HG02884 (cell line): ENCODE measurements at regions not wholly inside any gene's neighbourhood (a gene's known extent, or its start where the extent isn't known, plus 50 kb on each side); places are given as distances from the start of the nearest gene placed in this dataset.

ENCODE experiments used
- ATAC-seq: cut with Tn5 transposase; IDR thresholded peaks from one replicate; pipeline ENCODE4 v1.9.1; 2021; ENCODE audit warnings: mild to moderate bottlenecking, moderate library complexity; ENCODE audit not compliant: unreplicated experiment

- no peak for ATAC-seq
These were observed 974.6 kb upstream of the RAG2 start for GRCh38 chr11:37572491-37573171.

DNA sequence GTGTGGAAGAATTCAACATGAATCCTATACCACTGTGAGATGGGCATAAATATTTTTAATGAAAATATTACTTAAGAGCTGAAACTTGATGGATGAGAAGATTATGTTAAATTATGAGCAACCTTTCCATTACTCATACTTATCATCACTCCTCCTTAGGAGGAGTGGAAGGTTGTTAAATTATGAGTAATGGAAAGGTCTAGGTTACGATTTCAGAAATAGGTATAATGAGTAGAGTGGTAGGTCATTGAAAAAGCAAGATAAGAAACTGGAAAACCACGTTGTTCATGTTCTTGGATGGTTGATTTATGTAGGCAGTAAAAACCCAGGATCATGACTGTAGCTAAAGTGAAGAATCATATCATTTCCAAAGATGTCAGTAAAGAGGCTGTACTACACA lies 973.2 kb upstream of the RAG2 start:
- no peak for ATAC-seq

DNA sequence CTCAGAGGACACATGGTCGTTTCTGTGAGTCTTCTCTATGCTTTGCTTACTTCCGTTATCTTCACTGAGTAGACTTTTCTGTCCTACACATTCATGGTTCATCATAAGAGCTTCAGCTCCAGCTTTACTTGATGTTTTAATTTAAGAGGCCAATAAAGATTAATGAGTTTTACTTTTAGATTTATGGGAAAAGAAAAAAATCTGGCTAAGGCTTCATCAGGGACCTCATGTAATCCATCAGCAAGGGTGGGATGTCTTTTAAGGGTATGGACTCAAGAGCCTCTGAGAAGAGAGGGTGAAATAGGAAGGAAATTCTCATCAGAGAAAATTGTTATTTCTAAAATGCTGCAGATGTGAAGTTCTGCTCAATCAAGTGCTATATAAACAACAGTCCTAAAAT lies 963.0 kb upstream of the RAG2 start:
- ATAC-seq: no peak

DNA sequence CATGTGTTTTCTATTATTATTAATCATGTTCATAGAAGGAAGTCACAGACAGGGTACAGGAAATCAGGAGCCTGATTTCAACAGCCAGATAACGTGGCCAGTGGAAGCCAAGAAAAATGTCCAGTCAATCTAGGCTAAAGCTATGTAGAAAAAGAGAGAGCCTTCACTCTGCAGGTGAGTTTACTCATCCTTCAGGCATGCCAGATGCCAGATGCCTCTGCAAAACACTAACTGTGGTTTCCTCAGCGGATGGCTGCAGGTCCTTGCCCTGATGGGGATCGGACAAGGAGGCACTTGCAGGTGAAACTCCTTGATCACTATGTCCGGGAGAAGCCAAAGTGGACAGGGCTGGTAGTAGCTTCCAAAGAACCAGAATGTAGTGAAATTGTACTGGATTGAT lies 962.3 kb upstream of the RAG2 start:
- no peak for ATAC-seq

DNA sequence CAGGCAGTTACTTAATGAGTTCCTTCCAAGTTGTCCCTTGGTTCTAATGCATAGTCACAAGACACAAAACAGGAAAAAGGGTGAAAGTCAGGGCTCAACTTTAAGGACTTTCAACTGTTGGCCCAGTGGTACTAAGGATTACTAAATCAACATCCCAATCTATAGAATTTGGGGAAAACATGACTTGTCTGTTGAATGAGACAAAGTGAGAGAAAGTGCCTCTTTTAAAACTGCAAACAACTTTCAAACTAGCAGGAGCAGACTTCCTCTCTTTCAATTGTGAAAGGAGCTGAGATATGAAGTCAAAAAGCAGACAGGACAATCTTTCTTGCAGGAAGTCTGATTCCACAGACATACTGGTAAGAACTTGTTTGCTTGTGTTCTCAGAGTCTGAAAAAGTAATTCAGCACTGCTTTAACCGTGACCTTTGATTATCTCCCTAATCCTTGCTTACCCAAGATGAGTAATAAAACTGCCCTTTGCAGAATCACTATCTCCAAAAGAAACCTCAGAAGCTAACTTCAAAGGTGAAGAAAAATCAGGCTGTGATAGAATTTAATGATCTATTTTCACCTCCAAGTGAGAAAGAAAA lies 960.7 kb upstream of the RAG2 start:
- no peak for ATAC-seq

DNA sequence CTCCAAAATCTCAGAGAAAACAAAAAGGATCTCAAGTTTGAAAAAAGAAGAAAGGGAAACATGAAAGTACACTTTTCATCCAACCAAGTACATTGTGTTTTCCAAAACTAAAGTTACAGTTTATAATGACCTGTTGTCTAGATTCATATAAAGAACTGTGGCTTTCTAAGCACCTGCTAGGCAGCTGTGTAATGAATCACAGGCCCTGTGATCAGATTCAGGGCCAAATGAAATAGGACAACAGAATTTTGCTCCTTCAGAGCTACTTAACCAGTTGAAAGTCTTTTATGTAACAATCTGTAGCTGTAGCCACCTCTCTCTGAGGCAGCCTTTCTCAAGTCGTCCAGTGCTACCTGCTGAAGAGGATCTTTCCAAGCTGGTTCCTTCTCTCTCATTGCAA lies 960.0 kb upstream of the RAG2 start:
- ATAC-seq: no peak

- no peak for ATAC-seq
These were observed 954.2 kb upstream of the RAG2 start for GRCh38 chr11:37552284-37552683.

DNA sequence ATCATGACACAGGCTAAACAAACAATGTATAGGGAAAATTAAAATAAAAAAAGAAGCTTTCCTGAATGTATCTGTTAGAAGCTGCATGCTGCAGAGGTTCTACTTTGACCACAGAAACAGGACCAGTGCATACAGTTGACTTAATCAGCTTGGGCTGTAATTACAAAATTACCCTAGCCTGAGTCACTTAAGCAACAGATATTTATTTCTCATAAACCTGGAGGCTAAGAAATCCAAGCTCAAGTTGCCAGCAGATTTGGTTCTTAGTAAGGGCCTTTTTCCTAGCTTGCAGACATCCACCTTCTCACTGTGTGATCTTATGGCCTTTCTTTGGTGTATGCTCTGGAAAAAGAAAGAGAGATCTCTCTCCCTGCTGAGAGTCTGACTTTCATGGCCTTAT lies 946.5 kb upstream of the RAG2 start:
- ATAC-seq: no peak

DNA sequence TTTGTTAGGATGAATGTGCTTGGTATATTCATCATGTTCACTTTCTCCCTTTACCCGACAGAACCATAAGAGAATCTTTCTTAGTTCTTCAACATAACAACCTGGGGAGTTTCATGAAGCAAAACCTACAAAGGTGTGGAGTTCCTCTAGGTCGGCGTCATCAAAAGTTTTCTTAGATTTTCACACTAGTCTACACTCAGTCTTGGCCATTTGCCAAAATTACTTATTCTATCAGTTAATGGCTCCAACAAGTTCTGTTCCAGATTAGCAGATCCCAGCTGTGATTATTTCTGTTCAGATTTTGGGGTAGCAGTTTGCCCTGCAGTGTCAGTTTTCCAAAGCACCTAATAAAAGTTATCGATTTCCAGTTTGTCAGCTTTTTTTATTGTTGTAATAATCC lies 935.8 kb upstream of the RAG2 start:
- no peak for ATAC-seq

- no peak for ATAC-seq
These were observed 935.1 kb upstream of the RAG2 start for GRCh38 chr11:37533087-37533486.

DNA sequence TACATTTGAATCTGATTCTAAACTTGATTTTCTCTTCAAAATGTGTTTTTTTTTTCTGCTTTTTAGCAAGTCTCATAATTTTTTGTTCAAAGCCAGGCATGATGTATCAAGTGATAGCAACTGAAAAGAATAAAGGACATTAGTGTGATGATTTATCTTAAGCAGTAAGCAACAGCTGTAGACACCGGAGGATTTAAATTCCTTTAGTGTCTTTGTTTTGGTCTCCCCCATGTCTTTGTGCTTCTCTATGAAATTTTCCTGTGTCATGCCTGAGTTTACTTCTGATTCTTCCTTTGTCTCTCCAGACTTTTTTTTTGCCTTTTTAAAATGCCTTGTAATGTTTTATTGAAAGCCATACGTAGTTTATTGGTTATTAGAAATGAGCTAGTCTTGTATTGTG lies 934.2 kb upstream of the RAG2 start:
- ATAC-seq: no peak

DNA sequence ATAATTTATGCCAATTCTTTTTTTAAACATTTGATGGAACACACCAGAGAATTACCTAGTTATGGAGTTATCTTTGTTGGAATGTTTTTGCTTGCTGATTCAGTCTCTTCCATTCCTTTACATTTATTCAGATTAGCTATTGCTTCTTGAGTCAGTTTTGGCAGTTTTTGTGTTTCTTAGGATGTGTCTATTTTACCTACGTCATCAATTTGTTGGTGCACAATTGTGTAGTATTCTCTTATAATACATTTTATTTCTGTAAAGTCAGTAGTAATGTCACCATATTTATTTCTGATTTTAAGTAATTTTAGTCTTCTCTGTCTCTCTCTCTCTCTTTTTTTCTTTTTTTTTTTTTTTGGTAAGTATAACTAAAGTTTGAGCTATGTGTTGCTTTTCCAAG lies 929.5 kb upstream of the RAG2 start:
- no peak for ATAC-seq

DNA sequence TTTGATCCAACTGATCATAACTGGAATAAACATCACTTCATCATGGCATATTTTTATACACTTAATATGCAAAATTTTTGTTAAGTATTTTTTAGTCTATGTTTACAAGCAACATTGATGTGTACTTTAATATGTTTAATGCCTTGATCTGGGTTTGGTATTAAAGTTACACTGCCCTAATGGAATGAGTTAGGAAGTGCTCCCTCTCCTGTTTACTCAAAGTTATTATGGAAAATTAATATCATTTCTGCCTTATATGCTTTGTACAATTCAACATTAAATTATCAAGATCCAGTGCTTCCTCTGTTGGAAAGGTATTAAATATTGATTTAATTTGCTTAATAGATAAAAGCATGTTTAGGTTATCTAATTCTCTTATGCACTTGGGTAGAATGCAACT lies 927.3 kb upstream of the RAG2 start:
- ATAC-seq: no peak

DNA sequence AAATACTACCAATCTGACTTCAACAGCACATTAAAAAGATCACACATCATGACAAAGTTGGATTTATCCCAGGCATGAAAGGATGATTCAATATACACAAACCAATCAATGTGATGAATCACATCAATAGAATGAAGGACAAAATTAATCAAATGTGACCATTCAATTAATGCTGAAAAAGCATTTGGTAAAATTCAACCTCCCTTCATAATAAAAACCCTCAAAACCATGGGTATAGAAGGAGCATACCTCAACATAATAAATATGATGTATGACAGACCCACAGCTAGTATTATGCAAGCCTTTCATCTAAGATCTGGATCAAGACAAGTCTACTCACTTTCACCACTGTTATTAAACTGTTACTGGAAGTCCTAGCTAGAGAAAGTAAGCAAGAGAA lies 921.7 kb upstream of the RAG2 start:
- no peak for ATAC-seq

DNA sequence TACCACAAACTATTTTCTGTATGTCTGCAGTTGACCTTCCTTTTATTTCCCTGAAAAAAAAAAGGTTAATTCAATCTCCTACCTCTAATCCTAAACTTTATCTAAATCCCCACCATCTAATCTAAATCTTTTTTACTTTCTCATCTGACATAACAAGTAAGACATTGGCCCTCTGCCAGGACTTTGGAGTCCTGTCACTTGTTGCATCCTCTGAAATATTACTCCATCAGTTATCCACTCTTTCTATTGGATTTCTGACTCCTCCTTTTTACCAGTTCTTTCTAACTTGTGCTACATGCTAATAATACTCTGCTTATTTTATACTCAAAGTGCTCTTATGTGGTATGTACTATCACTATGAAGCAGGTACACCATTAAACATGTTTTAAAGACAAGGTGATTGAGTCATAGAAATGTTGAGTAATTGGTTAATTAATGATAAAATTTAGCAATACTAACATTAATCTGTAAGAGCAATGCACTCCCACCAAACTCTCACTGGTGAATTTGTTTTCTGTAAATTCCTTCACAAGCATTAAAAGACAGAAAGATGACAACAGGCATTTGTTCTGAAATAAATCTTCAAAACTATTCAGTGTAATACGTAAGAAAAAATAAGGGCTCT lies 914.2 kb upstream of the RAG2 start:
- ATAC-seq: no peak

- no peak for ATAC-seq
These were observed 913.4 kb upstream of the RAG2 start for GRCh38 chr11:37511425-37511933.

GRCh38 chr11:37509506-37509905 lies 911.5 kb upstream of the RAG2 start:
- ATAC-seq: no peak

DNA sequence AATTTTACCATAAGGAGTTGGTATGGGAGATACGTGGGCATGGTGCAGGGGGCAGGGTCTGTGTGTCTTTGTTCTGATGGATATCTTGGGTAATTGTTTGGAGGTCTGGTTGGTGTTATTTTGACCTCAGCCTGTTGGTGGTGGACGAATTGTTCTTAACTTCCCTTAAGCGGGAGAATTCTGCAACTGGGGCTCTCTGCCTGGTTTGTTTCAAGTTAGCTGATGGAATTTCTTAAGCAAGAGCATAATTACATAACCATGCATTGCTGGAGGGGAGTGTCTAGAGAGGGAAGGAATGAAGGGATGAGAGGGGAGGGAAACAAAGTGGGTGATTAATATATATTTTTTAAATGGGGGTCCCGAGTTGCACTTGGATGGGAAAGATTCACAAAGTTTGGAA lies 908.5 kb upstream of the RAG2 start:
- no peak for ATAC-seq

- no peak for ATAC-seq
These were observed 907.4 kb upstream of the RAG2 start for GRCh38 chr11:37505406-37505805.

GRCh38 chr11:37504921-37505320 lies 906.9 kb upstream of the RAG2 start:
- no peak for ATAC-seq

DNA sequence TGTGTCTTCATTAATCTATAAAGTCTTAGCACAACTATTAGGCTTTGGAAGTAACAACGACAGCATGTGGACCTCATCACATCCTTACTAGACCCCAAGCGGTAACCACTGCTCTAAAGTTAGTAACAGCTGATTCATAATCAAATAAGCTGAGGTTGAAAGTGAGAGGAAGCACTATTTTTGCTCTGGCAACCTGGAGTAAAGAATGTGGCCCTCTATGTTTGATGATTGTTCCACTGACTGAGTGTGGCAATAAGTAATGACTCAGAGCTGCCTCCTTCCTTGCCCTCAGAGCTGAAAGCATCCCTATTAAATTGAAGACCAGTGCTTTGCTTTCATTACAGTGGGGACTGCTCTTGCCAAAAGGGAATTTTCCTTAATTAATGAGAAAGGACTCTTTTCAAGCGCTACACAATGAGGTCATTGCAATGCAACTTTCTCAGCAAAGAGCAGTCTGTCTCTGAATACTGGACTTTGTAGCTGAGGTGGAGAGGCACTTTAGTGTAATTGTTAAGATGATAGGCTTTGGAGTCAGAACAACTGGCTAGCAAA lies 906.1 kb upstream of the RAG2 start:
- ATAC-seq: peak; percentile 88

DNA sequence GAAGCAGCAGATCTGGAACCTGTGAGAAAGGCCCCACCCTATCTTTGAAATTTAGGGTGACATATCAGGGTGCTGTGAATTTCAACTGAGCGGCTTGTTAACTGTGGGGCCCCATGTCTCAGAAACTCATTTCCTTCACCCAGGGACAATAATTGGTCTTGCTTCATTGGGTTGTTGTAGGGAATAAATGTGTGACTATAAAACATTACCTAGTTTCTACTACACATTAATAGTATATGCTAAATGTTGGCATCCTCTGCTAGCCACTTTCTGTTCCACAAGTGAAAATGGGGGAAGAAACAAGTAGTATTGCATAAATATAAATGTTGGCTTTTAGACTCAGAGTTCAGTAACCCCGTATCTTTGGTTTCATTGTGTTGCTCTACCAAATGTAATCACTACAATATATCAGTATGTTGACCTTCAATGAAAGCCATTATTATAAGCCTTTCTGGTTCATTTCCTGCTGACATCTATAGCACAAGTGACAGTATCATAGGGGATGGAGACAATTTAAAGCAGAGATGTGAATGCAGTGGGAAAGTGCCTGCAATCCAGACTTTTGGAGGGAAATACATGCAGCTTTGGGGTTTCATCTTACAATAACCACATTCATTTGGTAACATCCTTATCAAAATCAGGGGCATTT lies 905.5 kb upstream of the RAG2 start:
- ATAC-seq: peak; percentile 42
